HEK293 (cell line): ENCODE measurements at regions not wholly inside any gene's neighbourhood (a gene's known extent, or its start where the extent isn't known, plus 50 kb on each side); places are given as distances from the start of the nearest gene placed in this dataset.

Experiments used
- BCL11A ChIP-seq: fragments of 450-650 bp; formaldehyde crosslinking; IDR thresholded peaks from 2 replicates; pipeline ENCODE4 v1.5.1; 2016; ENCODE audit warnings: low read depth, missing biosample characterization, missing genetic modification characterization
- ZNF121 ChIP-seq: fragments of 450-650 bp; formaldehyde crosslinking; IDR thresholded peaks from 2 replicates; pipeline ENCODE4 v1.5.1; 2016; ENCODE audit warnings: missing biosample characterization, missing genetic modification characterization
- ZNF133 ChIP-seq: fragments of 450-650 bp; formaldehyde crosslinking; IDR thresholded peaks from 2 replicates; pipeline ENCODE4 v1.5.1; 2016; ENCODE audit warnings: missing biosample characterization, missing genetic modification characterization
- ZNF175 ChIP-seq: fragments of 450-650 bp; formaldehyde crosslinking; IDR thresholded peaks from 2 replicates; pipeline ENCODE4 v1.5.1; 2016; ENCODE audit warnings: missing biosample characterization, missing genetic modification characterization
- ZNF747 ChIP-seq: fragments of 450-650 bp; formaldehyde crosslinking; IDR thresholded peaks from 2 replicates; pipeline ENCODE4 v1.5.1; 2016; ENCODE audit warnings: missing biosample characterization, missing genetic modification characterization

DNA sequence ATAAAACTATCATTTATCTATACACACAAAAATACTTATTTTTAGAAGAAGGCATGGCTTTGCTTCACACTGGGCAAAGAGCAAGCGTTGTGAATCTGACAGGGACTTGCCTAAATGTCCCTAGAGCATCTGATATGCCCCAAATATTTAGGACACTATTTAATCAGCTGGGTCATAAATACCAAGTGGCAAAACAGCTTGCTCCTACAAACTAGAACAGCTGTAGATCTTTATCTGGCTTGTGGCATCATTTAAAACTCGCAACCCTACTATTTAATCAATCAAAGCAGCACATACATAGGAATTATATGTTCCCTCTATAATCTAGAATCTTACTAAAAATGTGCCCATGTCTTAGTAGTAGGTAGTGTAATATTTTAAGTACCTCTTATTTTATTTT is 999.5 kb downstream of the JRKL start:
- TF ChIP-seq ZNF175 (no peak), BCL11A (tag by site-specific recombination) (no peak), ZNF133 (no peak), ZNF121 (no peak), ZNF747 (no peak)
